H9 (cell line): ENCODE measurements at regions not wholly inside any gene's neighbourhood (a gene's known extent, or its start where the extent isn't known, plus 50 kb on each side); places are given as distances from the start of the nearest gene placed in this dataset.
"Not testable (repeated sequence)": the region's sequence is repeated elsewhere in the genome, so short reads cannot be mapped to it uniquely, and the experiment has no call there.

Experiments
- DNase-seq: peaks from one replicate; pipeline ENCODE4 v3.0.0-alpha.2; 2017
- H2AFZ ChIP-seq: one replicate; pipeline ENCODE4 v1.6.1; 2013; ENCODE audit warnings: mild to moderate bottlenecking, low read length, control low read depth, moderate library complexity
- H2AK5ac ChIP-seq: 2 replicates; pipeline ENCODE4 v1.6.1; 2013; ENCODE audit warnings: low read length, control low read depth, mixed read lengths; ENCODE audit not compliant: insufficient read length
- H2BK120ac ChIP-seq: one replicate; pipeline ENCODE4 v1.6.1; 2013; ENCODE audit warnings: low read depth, mild to moderate bottlenecking, low read length, control low read depth, inconsistent platforms; ENCODE audit not compliant: poor library complexity, severe bottlenecking
- H2BK12ac ChIP-seq: 2 replicates; pipeline ENCODE4 v1.6.1; 2013; ENCODE audit warnings: low read length, control low read depth, mixed read lengths, low read depth; ENCODE audit not compliant: insufficient read length
- H2BK15ac ChIP-seq: 2 replicates; pipeline ENCODE4 v1.6.1; 2013; ENCODE audit warnings: low read depth, low read length, control low read depth
- H2BK20ac ChIP-seq: one replicate; pipeline ENCODE4 v1.6.1; 2013; ENCODE audit warnings: low read depth, mild to moderate bottlenecking, low read length, control low read depth, inconsistent platforms; ENCODE audit not compliant: poor library complexity, severe bottlenecking
- H2BK5ac ChIP-seq: 2 replicates; pipeline ENCODE4 v1.6.1; 2013; ENCODE audit warnings: low read length, control low read depth, mixed read lengths; ENCODE audit not compliant: insufficient read length
- H3K14ac ChIP-seq: 2 replicates; pipeline ENCODE4 v1.6.1; 2013; ENCODE audit warnings: low read length, control low read depth; ENCODE audit not compliant: insufficient read depth
- H3K18ac ChIP-seq: 2 replicates; pipeline ENCODE4 v1.6.1; 2013; ENCODE audit warnings: low read depth, mild to moderate bottlenecking, mixed read lengths, low read length, control low read depth; ENCODE audit not compliant: insufficient read length
- H3K23ac ChIP-seq: 2 replicates; pipeline ENCODE4 v1.6.1; 2013; ENCODE audit warnings: low read length, control low read depth, mixed read lengths, low read depth; ENCODE audit not compliant: insufficient read length
- H3K23me2 ChIP-seq: 2 replicates; pipeline ENCODE4 v1.6.1; 2013; ENCODE audit warnings: low read depth, mild to moderate bottlenecking, mixed read lengths, low read length, control low read depth; ENCODE audit not compliant: insufficient read length, poor library complexity, severe bottlenecking
- H3K27ac ChIP-seq: 2 replicates; pipeline ENCODE4 v1.5.1; 2013; ENCODE audit warnings: low read length, control low read depth, mixed read lengths, low read depth; ENCODE audit not compliant: insufficient read length
- H3K27me3 ChIP-seq: 2 replicates; pipeline ENCODE4 v1.6.1; 2013; ENCODE audit warnings: low read length, control low read depth, inconsistent platforms; ENCODE audit not compliant: insufficient read depth
- H3K4ac ChIP-seq: 2 replicates; pipeline ENCODE4 v1.6.1; 2013; ENCODE audit warnings: low read depth, mild to moderate bottlenecking, control low read depth, inconsistent platforms, low read length, moderate library complexity
- H3K4me1 ChIP-seq: 2 replicates; pipeline ENCODE4 v1.6.1; 2013; ENCODE audit warnings: low read length, control low read depth, inconsistent platforms; ENCODE audit not compliant: insufficient read depth
- H3K4me2 ChIP-seq: 2 replicates; pipeline ENCODE4 v1.6.1; 2013; ENCODE audit warnings: low read length, control low read depth, mixed read lengths; ENCODE audit not compliant: insufficient read length, insufficient read depth
- H3K56ac ChIP-seq: 2 replicates; pipeline ENCODE4 v1.6.1; 2013; ENCODE audit warnings: low read depth, mild to moderate bottlenecking, mixed read lengths, low read length, control low read depth; ENCODE audit not compliant: insufficient read length
- H3K79me1 ChIP-seq: 2 replicates; pipeline ENCODE4 v1.6.1; 2013; ENCODE audit warnings: low read depth, mild to moderate bottlenecking, moderate library complexity, low read length, control low read depth, inconsistent platforms; ENCODE audit not compliant: insufficient read depth, poor library complexity, severe bottlenecking
- H3K79me2 ChIP-seq: 2 replicates; pipeline ENCODE4 v1.6.1; 2013; ENCODE audit warnings: low read length, control low read depth, inconsistent platforms; ENCODE audit not compliant: insufficient read depth
- H3K9ac ChIP-seq: 2 replicates; pipeline ENCODE4 v1.6.1; 2013; ENCODE audit warnings: low read length, control low read depth, mixed read lengths; ENCODE audit not compliant: insufficient read length; ENCODE audit errors: extremely low read depth
- H3K9me3 ChIP-seq: one replicate; pipeline ENCODE4 v1.6.1; 2013; ENCODE audit warnings: low read depth, low read length, inconsistent platforms; ENCODE audit not compliant: control insufficient read depth
- H3T11ph ChIP-seq: one replicate; pipeline ENCODE4 v1.6.1; 2013; ENCODE audit warnings: mild to moderate bottlenecking, low read length, control low read depth, inconsistent platforms
- H4K20me1 ChIP-seq: one replicate; pipeline ENCODE4 v1.6.1; 2013; ENCODE audit not compliant: control insufficient read depth, insufficient read length, insufficient read depth
- H4K5ac ChIP-seq: 2 replicates; pipeline ENCODE4 v1.6.1; 2013; ENCODE audit warnings: low read depth, mild to moderate bottlenecking, mixed read lengths, low read length, control low read depth; ENCODE audit not compliant: insufficient read length
- H4K8ac ChIP-seq: replicated peaks from 2 replicates; pipeline ENCODE4 v1.6.1; 2013; ENCODE audit warnings: low read length, control low read depth, mixed read lengths, low read depth; ENCODE audit not compliant: insufficient read length
- H4K91ac ChIP-seq: 2 replicates; pipeline ENCODE4 v1.6.1; 2013; ENCODE audit warnings: low read depth, mild to moderate bottlenecking, moderate library complexity, mixed read lengths, low read length, control low read depth; ENCODE audit not compliant: insufficient read length
- H3K27ac Mint-ChIP-seq, 3 experiments: 2 replicates in 2 of 3; 3 replicates in 1 of 3; pipeline ENCODE4 v1.8.0; 2020 to 2021; ENCODE audit warnings: mixed read lengths in 3 of 3, mild to moderate bottlenecking in 1 of 3, moderate library complexity in 1 of 3
- H3K27me3 Mint-ChIP-seq: 2 replicates; pipeline ENCODE4 v1.8.0; 2021; ENCODE audit warnings: low read depth, mild to moderate bottlenecking, moderate library complexity, mixed read lengths
- H3K36me3 Mint-ChIP-seq, 3 experiments: 2 replicates in 2 of 3; 3 replicates in 1 of 3; pipeline ENCODE4 v1.8.0; 2020 to 2021; ENCODE audit warnings: low read depth in 3 of 3, mixed read lengths in 3 of 3; ENCODE audit not compliant: insufficient read depth in 1 of 3
- H3K4me1 Mint-ChIP-seq, 2 experiments: 2 replicates each; pipeline ENCODE4 v1.8.0; 2020; ENCODE audit warnings: mixed read lengths in 2 of 2
- H3K4me3 Mint-ChIP-seq, 2 experiments: 2 replicates in 1 of 2; 3 replicates in 1 of 2; pipeline ENCODE4 v1.8.0; 2020 to 2021; ENCODE audit warnings: mild to moderate bottlenecking in 2 of 2, mixed read lengths in 2 of 2, moderate library complexity in 1 of 2
- H3K9me3 Mint-ChIP-seq, 2 experiments: 2 replicates in 1 of 2; 3 replicates in 1 of 2; pipeline ENCODE4 v1.8.0; 2020; ENCODE audit warnings: mild to moderate bottlenecking in 2 of 2, mixed read lengths in 2 of 2, moderate library complexity in 1 of 2
- WGBS: extraction: QIAGEN DNeasy Blood & Tissue Kit; methylation state at CpG from one replicate; pipeline ENCODE4 v1.1.7; 2013; ENCODE audit warnings: missing lambda C conversion rate, low lambda C conversion rate, mixed read lengths; ENCODE audit not compliant: insufficient read length; ENCODE audit errors: extremely low coverage; 5-methylcytosine and 5-hydroxymethylcytosine counted together
- TF ChIP-seq, protein P1 (sequence below): fragments of 200-600 bp; sonication (generic); conservative IDR thresholded peaks from 3 replicates; pipeline ENCODE4 v1.8.0; 2021; ENCODE audit warnings: antibody characterized with exemption, mild to moderate bottlenecking

DNA sequence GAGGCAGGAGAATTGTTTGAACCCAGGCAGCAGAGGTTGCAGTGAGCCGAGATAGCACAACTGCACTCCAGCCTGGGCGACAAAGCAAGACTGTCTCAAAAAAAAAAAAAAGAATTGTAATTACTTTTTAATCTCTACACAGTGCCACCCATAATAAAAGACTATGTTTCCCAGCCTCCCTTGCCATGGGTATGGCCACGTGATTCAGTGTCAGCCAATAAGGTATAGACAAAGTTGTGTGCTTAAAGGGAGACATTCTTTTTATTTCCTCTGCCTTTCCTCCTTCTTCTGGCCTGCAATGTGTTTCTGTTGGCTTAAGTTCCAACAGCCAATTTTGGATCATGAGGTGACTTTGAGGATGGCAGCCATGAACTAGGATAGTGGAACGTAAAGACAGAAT lies 406.9 kb downstream of the LNPK start:
- H4K91ac ChIP-seq = no peak overlapping the region
- H3K79me2 ChIP-seq = no peaks in the 10 kb centered on the region
- H2AK5ac ChIP-seq = no peak overlapping the region
- H2BK5ac ChIP-seq = no peak overlapping the region
- no peak overlapping the region for H2BK15ac ChIP-seq
- H2AFZ ChIP-seq = no peak overlapping the region
- no peaks in the 10 kb centered on the region for H3K9me3 ChIP-seq
- H2BK20ac ChIP-seq = no peak overlapping the region
- H3K36me3 Mint-ChIP-seq = peaks cover 1 to 8% (median 5%) of the 10 kb centered on the region in 3 experiments; a peak in 2 of 7 replicates
- peaks cover 3% of the 10 kb centered on the region in 2 experiments; a peak in 2 of 5 replicates for H3K9me3 Mint-ChIP-seq
- TF ChIP-seq, protein P1, sequence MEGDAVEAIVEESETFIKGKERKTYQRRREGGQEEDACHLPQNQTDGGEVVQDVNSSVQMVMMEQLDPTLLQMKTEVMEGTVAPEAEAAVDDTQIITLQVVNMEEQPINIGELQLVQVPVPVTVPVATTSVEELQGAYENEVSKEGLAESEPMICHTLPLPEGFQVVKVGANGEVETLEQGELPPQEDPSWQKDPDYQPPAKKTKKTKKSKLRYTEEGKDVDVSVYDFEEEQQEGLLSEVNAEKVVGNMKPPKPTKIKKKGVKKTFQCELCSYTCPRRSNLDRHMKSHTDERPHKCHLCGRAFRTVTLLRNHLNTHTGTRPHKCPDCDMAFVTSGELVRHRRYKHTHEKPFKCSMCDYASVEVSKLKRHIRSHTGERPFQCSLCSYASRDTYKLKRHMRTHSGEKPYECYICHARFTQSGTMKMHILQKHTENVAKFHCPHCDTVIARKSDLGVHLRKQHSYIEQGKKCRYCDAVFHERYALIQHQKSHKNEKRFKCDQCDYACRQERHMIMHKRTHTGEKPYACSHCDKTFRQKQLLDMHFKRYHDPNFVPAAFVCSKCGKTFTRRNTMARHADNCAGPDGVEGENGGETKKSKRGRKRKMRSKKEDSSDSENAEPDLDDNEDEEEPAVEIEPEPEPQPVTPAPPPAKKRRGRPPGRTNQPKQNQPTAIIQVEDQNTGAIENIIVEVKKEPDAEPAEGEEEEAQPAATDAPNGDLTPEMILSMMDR = no peak
- H3K27me3 ChIP-seq = no peaks in the 10 kb centered on the region
- H4K8ac ChIP-seq = no peak overlapping the region
- no peak overlapping the region for H2BK120ac ChIP-seq
- WGBS = no CpG with 5 or more reads among the region's 4 CpGs
- peak overlapping the region; percentile 15 for H3K4me2 ChIP-seq
- H2BK12ac ChIP-seq = no peak overlapping the region
- H3K4me1 ChIP-seq = peaks cover 2% of the 10 kb centered on the region; the same call in 1 of the 2 replicates
- H3K4ac ChIP-seq = no peak overlapping the region
- H3K27ac ChIP-seq = no peak overlapping the region
- peaks cover 3% of the 10 kb centered on the region; the same call in 1 of the 2 replicates for H3K27me3 Mint-ChIP-seq
- no peak overlapping the region for H3T11ph ChIP-seq
- no peaks in the 10 kb centered on the region for H4K20me1 ChIP-seq
- no peak overlapping the region for H3K14ac ChIP-seq
- H3K27ac Mint-ChIP-seq = no peak overlapping the region
- no peak overlapping the region for H3K9ac ChIP-seq
- DNase-seq = no peak
- H3K23ac ChIP-seq = no peak overlapping the region
- H3K4me3 Mint-ChIP-seq = peak overlapping the region in 1 of 2 experiments; percentile 94; a peak in 2 of 5 replicates
- no peak overlapping the region for H3K18ac ChIP-seq
- no peak overlapping the region for H3K56ac ChIP-seq
- H3K4me1 Mint-ChIP-seq = peaks cover 22% of the 10 kb centered on the region in 2 experiments
- no peaks in the 10 kb centered on the region for H3K23me2 ChIP-seq
- H3K79me1 ChIP-seq = no peaks in the 10 kb centered on the region
- no peak overlapping the region for H4K5ac ChIP-seq

DNA sequence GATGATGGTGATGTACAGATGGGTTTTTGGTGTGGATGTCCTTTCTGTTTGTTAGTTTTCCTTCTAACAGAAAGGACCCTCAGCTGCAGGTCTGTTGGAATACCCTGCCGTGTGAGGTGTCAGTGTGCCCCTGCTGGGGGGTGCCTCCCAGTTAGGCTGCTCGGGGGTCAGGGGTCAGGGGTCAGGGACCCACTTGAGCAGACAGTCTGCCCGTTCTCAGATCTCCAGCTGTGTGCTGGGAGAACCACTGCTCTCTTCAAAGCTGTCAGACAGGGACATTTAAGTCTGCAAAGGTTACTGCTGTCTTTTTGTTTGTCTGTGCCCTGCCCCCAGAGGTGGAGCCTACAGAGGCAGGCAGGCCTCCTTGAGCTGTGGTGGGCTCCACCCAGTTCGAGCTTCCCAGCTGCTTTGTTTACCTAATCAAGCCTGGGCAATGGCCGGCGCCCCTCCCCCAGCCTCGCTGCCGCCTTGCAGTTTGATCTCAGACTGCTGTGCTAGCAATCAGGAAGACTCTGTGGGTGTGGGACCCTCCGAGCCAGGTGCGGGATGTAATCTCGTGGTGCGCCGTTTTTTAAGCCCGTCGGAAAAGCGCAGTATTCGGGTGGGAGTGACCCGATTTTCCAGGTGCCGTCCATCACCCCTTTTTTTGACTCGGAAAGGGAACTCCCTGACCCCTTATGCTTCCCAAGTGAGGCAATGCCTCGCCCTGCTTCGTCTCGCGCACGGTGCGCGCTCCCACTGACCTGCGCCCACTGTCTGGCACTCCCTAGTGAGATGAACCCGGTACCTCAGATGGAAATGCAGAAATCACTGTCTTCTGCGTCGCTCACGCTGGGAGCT lies 408.2 kb downstream of the LNPK start:
- WGBS = no CpG with 5 or more reads among the region's 32 CpGs
- H3K36me3 Mint-ChIP-seq, H3K79me1 ChIP-seq, DNase-seq, H3K23me2 ChIP-seq, H4K91ac ChIP-seq, H3K9me3 ChIP-seq, H2AFZ ChIP-seq, H3T11ph ChIP-seq, H3K9me3 Mint-ChIP-seq, H2BK20ac ChIP-seq, H2BK15ac ChIP-seq, H3K4me1 ChIP-seq, H3K4me2 ChIP-seq, H4K8ac ChIP-seq, H2AK5ac ChIP-seq, H3K27ac ChIP-seq, H2BK120ac ChIP-seq, H3K27me3 ChIP-seq, H2BK12ac ChIP-seq, H3K79me2 ChIP-seq, H3K23ac ChIP-seq, H3K56ac ChIP-seq, H3K27me3 Mint-ChIP-seq, H2BK5ac ChIP-seq, H3K4ac ChIP-seq, H4K20me1 ChIP-seq: not testable (repeated sequence)
- peak overlapping the region; percentile 92; the same call in 1 of the 2 replicates for H3K14ac ChIP-seq
- peaks cover 17 to 22% of the 10 kb centered on the region in 2 experiments for H3K4me1 Mint-ChIP-seq
- H4K5ac ChIP-seq = peak overlapping the region; percentile 81
- H3K27ac Mint-ChIP-seq = peak overlapping the region; percentile 44 to 99 (median 99); a peak in 6 of 7 replicates
- H3K18ac ChIP-seq = peak overlapping the region; percentile 45
- H3K9ac ChIP-seq = peak overlapping the region; percentile 59
- H3K4me3 Mint-ChIP-seq = peak overlapping the region; percentile 81 to 94
